HG02885 (cell line): ENCODE measurements at regions not wholly inside any gene's neighbourhood (a gene's known extent, or its start where the extent isn't known, plus 50 kb on each side); places are given as distances from the start of the nearest gene placed in this dataset.
A peak's percentile ranks its signal among the peaks of the same experiment; 100 is the strongest.
"Not testable (repeated sequence)": the region's sequence is repeated elsewhere in the genome, so short reads cannot be mapped to it uniquely, and the experiment has no call there.

ENCODE experiments used
- ATAC-seq: cut with Tn5 transposase; IDR thresholded peaks from one replicate; pipeline ENCODE4 v1.9.1; 2021; ENCODE audit warnings: mild to moderate bottlenecking; ENCODE audit not compliant: unreplicated experiment, poor library complexity

- ATAC-seq: no peak
Observed at GRCh38 chr12:27864521-27864920, 84.5 kb upstream of the MANSC4 start.

- ATAC-seq: no peak
Observed at GRCh38 chr12:27863839-27864238, 83.8 kb upstream of the MANSC4 start.

GRCh38 chr12:27861428-27862167 lies 81.6 kb upstream of the MANSC4 start:
- peak; percentile 94 for ATAC-seq

- ATAC-seq: no peak
Observed at GRCh38 chr12:27859648-27860047, 79.6 kb upstream of the MANSC4 start.

GRCh38 chr12:27857006-27857405 lies 77.0 kb upstream of the MANSC4 start:
- ATAC-seq: not testable (repeated sequence)

- no peak for ATAC-seq
Observed at GRCh38 chr12:27852742-27853141, 72.7 kb upstream of the MANSC4 start.
